ENCODE measurements at regions not wholly inside any gene's neighbourhood (a gene's known extent, or its start where the extent isn't known, plus 50 kb on each side); places are given as distances from the start of the nearest gene placed in this dataset.

GRCh38 chr1:4124631-4125145 is 224.6 kb upstream of the C1orf174 start:
- no peak for DNase-seq (ENCODE audit: low read depth)
- H3K4me3 ChIP-seq (ENCODE audit: low read length) = no peak overlapping the region
- no peak for TF ChIP-seq CTCF (conservative IDR thresholded peaks at IDR 0.05; ENCODE audit: low read depth, low read length)

GRCh38 chr1:4126251-4126650 is 226.2 kb upstream of the C1orf174 start:
- H3K4me3 ChIP-seq (ENCODE audit: low read length) = no peak overlapping the region
- no peak for TF ChIP-seq CTCF (conservative IDR thresholded peaks at IDR 0.05; ENCODE audit: low read depth, low read length)
- DNase-seq (ENCODE audit: low read depth) = no peak

- H3K4me3 ChIP-seq (ENCODE audit: low read length) = no peak overlapping the region
- TF ChIP-seq CTCF (conservative IDR thresholded peaks at IDR 0.05; ENCODE audit: low read depth, low read length) = no peak
- no peak for DNase-seq (ENCODE audit: low read depth)
Measured at GRCh38 chr1:4126731-4127591, 226.9 kb upstream of the C1orf174 start.

GRCh38 chr1:4127592-4128140 is 227.6 kb upstream of the C1orf174 start:
- DNase-seq (ENCODE audit: low read depth) = no peak
- TF ChIP-seq CTCF (conservative IDR thresholded peaks at IDR 0.05; ENCODE audit: low read depth, low read length) = no peak
- H3K4me3 ChIP-seq (ENCODE audit: low read length) = no peak overlapping the region

- TF ChIP-seq CTCF (conservative IDR thresholded peaks at IDR 0.05; ENCODE audit: low read depth, low read length) = no peak
- no peak overlapping the region for H3K4me3 ChIP-seq (ENCODE audit: low read length)
- no peak for DNase-seq (ENCODE audit: low read depth)
Measured at GRCh38 chr1:4128616-4129015, 228.5 kb upstream of the C1orf174 start.

- no peak overlapping the region for H3K4me3 ChIP-seq (ENCODE audit: low read length)
- no peak for TF ChIP-seq CTCF (conservative IDR thresholded peaks at IDR 0.05; ENCODE audit: low read depth, low read length)
- no peak for DNase-seq (ENCODE audit: low read depth)
Measured at GRCh38 chr1:4129693-4130092, 229.6 kb upstream of the C1orf174 start.

- DNase-seq (ENCODE audit: low read depth) = no peak
- no peak for TF ChIP-seq CTCF (conservative IDR thresholded peaks at IDR 0.05; ENCODE audit: low read depth, low read length)
- H3K4me3 ChIP-seq (ENCODE audit: low read length) = no peak overlapping the region
Measured at GRCh38 chr1:4130096-4130495, 230.0 kb upstream of the C1orf174 start.
